ENCODE measurements at regions not wholly inside any gene's neighbourhood (a gene's known extent, or its start where the extent isn't known, plus 50 kb on each side); places are given as distances from the start of the nearest gene placed in this dataset.

DNA sequence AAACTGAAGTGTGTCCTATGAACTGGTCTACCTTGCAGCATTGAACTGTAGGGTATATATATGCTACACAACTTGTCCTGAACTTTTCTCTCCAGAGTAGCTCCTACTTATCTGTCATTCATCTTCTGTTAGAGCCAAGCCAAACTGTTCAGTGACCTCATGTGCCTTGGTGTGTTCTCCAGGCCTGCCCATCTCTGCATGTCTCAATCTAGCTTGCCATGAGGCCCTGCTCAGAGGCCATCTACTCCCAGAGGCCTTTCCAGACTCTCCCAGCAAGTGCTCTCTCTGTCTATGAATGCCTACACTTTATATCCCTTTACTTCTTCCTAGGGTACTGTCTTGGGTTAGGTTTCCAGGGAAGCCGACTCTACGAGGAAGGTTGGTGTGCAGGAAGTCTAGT is 99.8 kb upstream of the MTPN start:
- no peak overlapping the region for H3K4me3 ChIP-seq (ENCODE audit: low read length)
- BruUV-seq (replicated peaks): no TSS peak
- H3K9me2 ChIP-seq (replicated peaks; ENCODE audit: low read length): no peaks in the 10 kb centered on the region
- DNase-seq (no peak), ATAC-seq (no peak)
- no peak overlapping the region for H3K9ac ChIP-seq (ENCODE audit: low read length)
- TF ChIP-seq EZH2 (IDR thresholded peaks at IDR 0.05; ENCODE audit: low read length, unreplicated experiment): no peak
- TF ChIP-seq, protein P1, sequence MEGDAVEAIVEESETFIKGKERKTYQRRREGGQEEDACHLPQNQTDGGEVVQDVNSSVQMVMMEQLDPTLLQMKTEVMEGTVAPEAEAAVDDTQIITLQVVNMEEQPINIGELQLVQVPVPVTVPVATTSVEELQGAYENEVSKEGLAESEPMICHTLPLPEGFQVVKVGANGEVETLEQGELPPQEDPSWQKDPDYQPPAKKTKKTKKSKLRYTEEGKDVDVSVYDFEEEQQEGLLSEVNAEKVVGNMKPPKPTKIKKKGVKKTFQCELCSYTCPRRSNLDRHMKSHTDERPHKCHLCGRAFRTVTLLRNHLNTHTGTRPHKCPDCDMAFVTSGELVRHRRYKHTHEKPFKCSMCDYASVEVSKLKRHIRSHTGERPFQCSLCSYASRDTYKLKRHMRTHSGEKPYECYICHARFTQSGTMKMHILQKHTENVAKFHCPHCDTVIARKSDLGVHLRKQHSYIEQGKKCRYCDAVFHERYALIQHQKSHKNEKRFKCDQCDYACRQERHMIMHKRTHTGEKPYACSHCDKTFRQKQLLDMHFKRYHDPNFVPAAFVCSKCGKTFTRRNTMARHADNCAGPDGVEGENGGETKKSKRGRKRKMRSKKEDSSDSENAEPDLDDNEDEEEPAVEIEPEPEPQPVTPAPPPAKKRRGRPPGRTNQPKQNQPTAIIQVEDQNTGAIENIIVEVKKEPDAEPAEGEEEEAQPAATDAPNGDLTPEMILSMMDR (conservative IDR thresholded peaks at IDR 0.05; ENCODE audit: low read depth, low read length): no peak
- no peak for TF ChIP-seq EZH2phosphoT487 (IDR thresholded peaks at IDR 0.05; ENCODE audit: borderline replicate concordance, low read length)
- H3K4me2 ChIP-seq (ENCODE audit: low read length): no peak overlapping the region
- H4K20me1 ChIP-seq (ENCODE audit: low read length): no peaks in the 10 kb centered on the region
- CTCF ChIA-PET: no interaction called here
- no peak overlapping the region for H3K27ac ChIP-seq (ENCODE audit: low read length)
- 0 out of 2 replicates have a peak, but pooled peaks cover 5% of the 10 kb centered on the region for H3K4me1 ChIP-seq (ENCODE audit: insufficient read depth, low read length)
- no peak overlapping the region for H2AFZ ChIP-seq (ENCODE audit: low read length)
- POLR2A ChIA-PET (ENCODE audit: unreplicated experiment): no interaction called here
- no peaks in the 10 kb centered on the region for H3K9me3 ChIP-seq (ENCODE audit: low read length)
- H3K79me2 ChIP-seq (ENCODE audit: low read length): no peaks in the 10 kb centered on the region
- 0 out of 2 replicates have a peak, but pooled peaks cover 3% of the 10 kb centered on the region for H3K27me3 ChIP-seq (ENCODE audit: low read length)
- H3F3A ChIP-seq (ENCODE audit: low read length, unreplicated experiment): no peaks in the 10 kb centered on the region
- no peaks in the 10 kb centered on the region for H3K36me3 ChIP-seq (ENCODE audit: low read depth, low read length)
- intact Hi-C loops (cut with micrococcal nuclease): no loop called here

DNA sequence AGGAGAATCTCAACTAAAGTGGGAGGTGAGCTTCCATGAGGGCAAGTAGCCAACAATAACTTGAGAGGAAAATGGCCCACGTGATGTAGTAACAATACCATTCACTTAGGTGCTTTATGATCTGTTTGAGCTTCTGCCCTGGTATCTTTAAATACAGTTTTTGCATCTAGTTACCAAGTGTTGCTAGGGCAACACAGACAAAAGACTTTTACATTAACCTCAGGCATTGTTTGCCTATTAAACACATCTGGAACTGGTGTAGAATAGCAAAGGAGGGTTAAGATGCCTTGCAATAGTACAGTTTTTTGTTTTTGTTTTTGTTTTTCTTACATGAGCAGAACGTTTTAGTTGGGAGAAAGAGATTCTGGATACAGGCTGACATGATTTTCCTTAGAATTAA is 97.7 kb upstream of the MTPN start:
- Histone ChIP-seq H2AFZ (ENCODE audit: low read length) (no peak overlapping the region), H3K36me3 (ENCODE audit: low read depth, low read length) (no peaks in the 10 kb centered on the region), H3K4me3 (ENCODE audit: low read length) (no peak overlapping the region), H3K27ac (ENCODE audit: low read length) (no peak overlapping the region), H3K79me2 (ENCODE audit: low read length) (no peaks in the 10 kb centered on the region), H3K4me2 (ENCODE audit: low read length) (no peak overlapping the region), H3K27me3 (ENCODE audit: low read length) (0 out of 2 replicates have a peak, but pooled peaks cover 10% of the 10 kb centered on the region), H3K9me2 (replicated peaks; ENCODE audit: low read length) (no peaks in the 10 kb centered on the region), H3K4me1 (ENCODE audit: insufficient read depth, low read length) (0 out of 2 replicates have a peak, but pooled peaks cover 3% of the 10 kb centered on the region), H3K9ac (ENCODE audit: low read length) (no peak overlapping the region), H3K9me3 (ENCODE audit: low read length) (no peaks in the 10 kb centered on the region), H4K20me1 (ENCODE audit: low read length) (no peaks in the 10 kb centered on the region), H3F3A (ENCODE audit: low read length, unreplicated experiment) (no peaks in the 10 kb centered on the region)
- ATAC-seq (no peak), DNase-seq (no peak)
- POLR2A ChIA-PET (ENCODE audit: unreplicated experiment): no interaction called here
- intact Hi-C loops (cut with micrococcal nuclease): no loop called here
- no TSS peak for BruUV-seq (replicated peaks)
- CTCF ChIA-PET: no interaction called here
- TF ChIP-seq EZH2 (IDR thresholded peaks at IDR 0.05; ENCODE audit: low read length, unreplicated experiment) (no peak), EZH2phosphoT487 (IDR thresholded peaks at IDR 0.05; ENCODE audit: borderline replicate concordance, low read length) (no peak)
- TF ChIP-seq, protein P1 (conservative IDR thresholded peaks at IDR 0.05; ENCODE audit: low read depth, low read length): no peak

- TF ChIP-seq, protein P1 (conservative IDR thresholded peaks at IDR 0.05; ENCODE audit: low read depth, low read length): no peak
- TF ChIP-seq EZH2 (IDR thresholded peaks at IDR 0.05; ENCODE audit: low read length, unreplicated experiment) (no peak), EZH2phosphoT487 (IDR thresholded peaks at IDR 0.05; ENCODE audit: borderline replicate concordance, low read length) (no peak)
- Histone ChIP-seq H3K4me1 (ENCODE audit: insufficient read depth, low read length) (no peaks in the 10 kb centered on the region), H3K9me2 (replicated peaks; ENCODE audit: low read length) (no peaks in the 10 kb centered on the region), H3K79me2 (ENCODE audit: low read length) (no peaks in the 10 kb centered on the region), H3K9me3 (ENCODE audit: low read length) (no peaks in the 10 kb centered on the region), H2AFZ (ENCODE audit: low read length) (no peak overlapping the region), H4K20me1 (ENCODE audit: low read length) (no peaks in the 10 kb centered on the region), H3K27me3 (ENCODE audit: low read length) (peaks cover 24% of the 10 kb centered on the region; the same call in 1 of the 2 replicates), H3K4me2 (ENCODE audit: low read length) (no peak overlapping the region), H3K27ac (ENCODE audit: low read length) (no peak overlapping the region), H3F3A (ENCODE audit: low read length, unreplicated experiment) (no peaks in the 10 kb centered on the region), H3K4me3 (ENCODE audit: low read length) (no peak overlapping the region), H3K9ac (ENCODE audit: low read length) (no peak overlapping the region), H3K36me3 (ENCODE audit: low read depth, low read length) (no peaks in the 10 kb centered on the region)
- BruUV-seq (replicated peaks): no TSS peak
- ATAC-seq (no peak), DNase-seq (no peak)
- POLR2A ChIA-PET (ENCODE audit: unreplicated experiment): no interaction called here
- CTCF ChIA-PET: no interaction called here
- intact Hi-C loops (cut with micrococcal nuclease): no loop called here
Measured at GRCh38 chr7:136072447-136072846, 95.3 kb upstream of the MTPN start.
